HG03045 (cell line): ENCODE measurements at regions not wholly inside any gene's neighbourhood (a gene's known extent, or its start where the extent isn't known, plus 50 kb on each side); places are given as distances from the start of the nearest gene placed in this dataset.

Source experiments
- ATAC-seq: cut with Tn5 transposase; IDR thresholded peaks from one replicate; pipeline ENCODE4 v1.9.1; 2021; ENCODE audit warnings: mild to moderate bottlenecking, moderate library complexity; ENCODE audit not compliant: unreplicated experiment

DNA sequence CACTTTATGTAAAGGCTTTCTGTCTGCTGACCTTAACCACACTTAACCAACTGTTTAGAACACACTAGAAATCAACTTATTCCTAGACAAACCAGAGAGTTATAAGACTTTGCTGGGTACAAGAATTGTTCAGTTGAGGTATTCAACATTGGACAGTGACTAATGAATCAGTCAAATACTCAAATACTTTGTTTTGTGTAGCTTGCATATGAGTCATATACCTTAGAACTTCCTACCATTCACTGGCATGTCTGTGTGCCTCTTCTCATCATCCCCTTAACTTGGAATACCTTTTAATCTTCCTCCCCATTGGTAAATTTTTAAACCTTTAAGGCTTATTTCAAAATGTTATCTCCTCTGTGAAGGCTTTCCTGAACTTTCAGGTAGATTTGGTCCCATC is 708.8 kb upstream of the GRIA3 start:
- no peak for ATAC-seq

DNA sequence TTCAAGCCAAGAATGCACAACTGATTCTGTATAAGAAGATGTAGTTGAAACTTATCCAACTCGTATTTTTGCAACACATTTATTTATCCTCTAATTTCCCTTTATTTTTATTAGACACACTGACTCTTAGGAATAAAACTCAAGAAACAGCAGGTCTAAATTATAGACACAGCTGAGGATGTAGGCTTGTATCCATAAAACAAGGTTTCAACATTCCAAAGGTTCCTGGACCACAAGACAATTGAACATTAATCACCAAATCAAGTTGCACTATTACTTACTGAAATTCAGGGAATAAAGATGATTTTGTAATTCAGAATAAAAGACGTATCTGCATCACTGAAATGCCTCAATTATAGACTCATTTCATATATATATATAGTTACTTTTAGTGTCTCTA is 683.5 kb upstream of the GRIA3 start:
- no peak for ATAC-seq

DNA sequence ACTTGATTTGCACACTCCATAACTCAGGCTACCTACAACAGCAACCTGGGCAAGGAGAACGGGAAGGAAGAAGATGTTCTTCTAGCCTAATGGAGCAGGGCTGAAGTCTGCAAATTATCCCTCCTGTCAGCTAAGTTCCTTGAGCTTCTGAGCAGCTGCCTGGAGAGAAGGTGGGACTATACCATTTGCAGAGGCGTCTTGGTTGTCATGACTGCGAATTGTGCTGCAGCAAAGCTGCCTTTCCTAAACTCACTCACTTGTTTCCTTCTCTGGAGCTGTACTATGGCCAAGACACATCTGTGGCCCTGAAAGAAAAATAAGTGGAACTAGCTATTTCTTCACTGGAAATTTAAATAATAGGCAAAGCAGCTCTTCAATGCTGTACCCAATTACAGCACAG is 682.4 kb upstream of the GRIA3 start:
- no peak for ATAC-seq

DNA sequence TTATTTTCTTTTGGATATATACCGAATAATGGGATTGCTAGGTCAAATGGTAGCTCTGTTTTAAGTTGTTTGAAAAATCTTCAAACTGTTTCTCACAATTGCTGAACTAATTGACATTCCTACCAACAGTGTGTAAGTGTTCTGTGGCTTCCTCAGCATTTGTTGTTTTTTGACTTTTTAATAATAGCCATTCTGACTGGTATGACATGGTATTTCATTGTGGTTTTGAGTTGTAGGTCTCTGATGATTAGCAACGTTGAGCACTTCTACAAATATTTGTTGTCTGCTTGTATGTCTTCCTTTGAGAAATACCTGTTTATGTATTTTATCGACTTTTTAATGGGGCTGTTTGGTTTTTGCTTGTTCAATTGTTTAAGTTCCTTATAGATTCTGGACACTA is 680.1 kb upstream of the GRIA3 start:
- ATAC-seq, result no peak

DNA sequence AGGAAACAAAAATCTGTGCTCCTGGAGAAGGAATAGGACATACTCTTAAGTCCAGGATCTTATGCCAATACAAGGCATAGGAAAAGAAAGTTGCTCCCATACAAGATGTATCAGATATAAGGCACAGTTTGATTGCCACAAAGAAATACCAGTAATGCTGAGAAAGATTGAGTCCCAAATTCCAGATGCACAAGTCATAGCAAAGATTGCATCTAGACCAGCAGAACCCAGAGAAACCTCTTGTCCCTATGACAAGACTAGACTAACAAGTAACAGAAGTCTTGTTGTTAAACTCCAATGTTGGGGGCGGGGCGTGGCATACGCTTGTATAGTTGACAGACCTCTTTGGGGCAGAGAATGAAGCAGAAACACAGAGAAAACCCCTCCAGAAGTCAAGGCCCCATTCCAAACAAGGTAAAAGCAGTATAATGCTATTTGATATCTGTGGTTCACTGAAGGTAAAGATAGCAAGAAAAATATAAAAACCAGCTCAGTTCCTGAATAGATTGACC is 671.5 kb upstream of the GRIA3 start:
- ATAC-seq, result no peak

DNA sequence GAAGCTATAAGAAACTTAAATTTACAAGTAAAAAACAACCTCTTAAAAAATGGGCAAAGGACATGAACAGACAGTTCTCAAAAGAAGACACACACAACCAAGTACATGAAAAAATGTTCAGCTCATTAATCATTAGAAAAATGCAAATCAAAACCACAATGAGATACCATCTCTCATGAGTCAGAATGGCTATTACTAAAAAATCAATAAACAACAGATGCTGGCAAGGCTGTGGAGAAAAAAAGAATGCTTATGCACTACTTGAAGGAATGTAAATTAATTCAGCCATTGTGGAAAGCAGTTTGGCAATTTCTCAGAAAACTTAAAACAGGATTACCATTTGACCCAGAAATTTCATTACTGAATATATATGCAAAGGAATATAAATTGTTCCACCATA is 666.3 kb upstream of the GRIA3 start:
- no peak for ATAC-seq

DNA sequence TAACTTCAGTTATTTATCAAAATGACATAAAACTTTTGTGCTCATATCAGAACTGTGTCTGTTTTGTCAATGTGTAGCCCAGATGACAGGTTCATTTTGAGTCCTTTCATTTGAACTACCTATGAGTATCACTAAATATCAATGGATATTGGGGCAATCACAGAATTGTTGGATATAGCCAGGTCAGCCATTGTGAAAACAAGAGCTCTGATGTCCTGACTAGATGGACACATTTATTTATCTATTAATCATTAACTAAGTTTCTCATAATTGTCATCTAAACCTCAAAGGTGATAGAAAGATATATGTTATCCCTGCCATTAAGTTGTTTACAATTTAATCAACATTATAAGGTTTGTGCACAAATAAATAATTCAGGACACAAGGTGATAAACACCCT is 638.3 kb upstream of the GRIA3 start:
- ATAC-seq, result no peak

DNA sequence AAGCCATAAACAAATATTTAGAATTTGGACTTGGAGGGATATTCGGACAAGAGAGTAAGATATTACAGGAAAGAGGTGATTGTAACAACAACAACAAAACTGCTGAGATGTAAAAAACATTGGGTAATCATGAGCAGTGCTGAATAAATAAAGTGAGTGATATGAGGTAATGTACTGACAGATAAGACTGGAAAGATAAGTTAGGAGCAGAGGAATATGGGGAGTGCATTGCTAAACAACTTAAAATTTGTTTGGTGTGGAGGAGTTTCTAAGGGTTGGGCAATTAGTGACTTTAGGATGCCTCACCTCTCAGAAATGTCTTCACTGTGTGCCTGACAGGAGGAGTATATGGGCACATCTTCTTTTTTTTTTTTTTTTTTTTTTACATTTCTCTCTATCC is 637.8 kb upstream of the GRIA3 start:
- ATAC-seq, result no peak

DNA sequence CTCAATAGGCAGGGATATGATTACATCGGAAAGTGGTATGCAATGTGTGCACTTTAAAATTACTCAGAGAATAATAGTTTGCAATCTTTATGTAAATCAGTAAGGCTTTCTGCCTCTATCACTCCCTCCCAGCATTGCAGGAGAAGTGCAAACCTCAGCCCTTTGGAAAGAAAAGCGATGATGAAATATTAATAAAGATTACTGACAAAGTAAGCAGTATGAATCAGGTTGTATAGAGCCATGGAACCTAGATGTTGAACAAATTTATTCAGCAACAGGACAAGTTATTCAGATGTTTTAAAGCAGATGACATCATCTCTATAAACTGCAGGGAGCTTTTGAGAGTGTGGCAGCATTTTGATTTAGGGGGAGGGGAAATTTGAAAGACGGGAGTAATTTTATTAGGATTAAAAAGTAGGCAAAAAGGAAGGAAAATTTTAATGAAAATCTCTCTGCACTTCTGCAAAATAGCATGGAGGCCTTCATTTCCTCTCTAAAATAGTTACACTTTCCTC is 631.7 kb upstream of the GRIA3 start:
- ATAC-seq, result no peak

DNA sequence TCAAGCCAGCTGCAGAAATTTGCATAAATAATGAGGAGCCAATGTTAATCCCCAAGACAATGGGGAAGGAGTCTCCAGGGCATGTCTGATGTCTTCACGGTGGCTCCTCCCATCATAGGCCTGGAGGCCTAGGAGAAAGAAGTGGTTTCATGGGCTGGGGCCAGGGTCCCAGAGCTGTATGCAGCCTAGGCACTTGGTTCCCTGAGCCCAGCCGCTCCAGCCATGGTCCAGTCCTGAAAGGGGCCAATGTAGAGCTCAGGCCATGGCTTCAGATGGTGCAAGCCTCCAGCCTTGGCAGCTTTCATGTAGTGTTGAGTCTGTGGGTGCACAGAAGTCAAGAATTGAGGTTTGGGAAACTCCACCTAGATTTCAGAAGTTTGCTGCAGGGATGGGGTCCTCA is 628.2 kb upstream of the GRIA3 start:
- ATAC-seq, result no peak

DNA sequence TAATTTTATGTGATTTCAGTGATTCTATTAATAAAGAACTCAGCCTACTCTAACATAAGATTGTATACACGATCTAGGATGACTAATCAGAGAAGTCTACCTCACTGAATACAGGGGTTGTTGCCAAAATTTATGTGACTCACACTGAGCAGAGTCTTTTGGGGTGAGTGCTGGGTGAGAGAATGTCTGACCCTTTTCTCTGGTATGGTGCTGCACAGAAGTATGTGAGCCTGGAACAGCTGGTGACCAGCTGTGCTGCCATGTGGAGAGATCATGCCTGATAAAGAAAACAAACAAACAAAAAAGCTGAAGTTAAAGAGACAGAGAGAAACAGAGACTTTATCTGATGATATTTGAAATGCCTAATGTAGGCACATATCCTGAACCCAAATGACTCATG is 618.1 kb upstream of the GRIA3 start:
- no peak for ATAC-seq

DNA sequence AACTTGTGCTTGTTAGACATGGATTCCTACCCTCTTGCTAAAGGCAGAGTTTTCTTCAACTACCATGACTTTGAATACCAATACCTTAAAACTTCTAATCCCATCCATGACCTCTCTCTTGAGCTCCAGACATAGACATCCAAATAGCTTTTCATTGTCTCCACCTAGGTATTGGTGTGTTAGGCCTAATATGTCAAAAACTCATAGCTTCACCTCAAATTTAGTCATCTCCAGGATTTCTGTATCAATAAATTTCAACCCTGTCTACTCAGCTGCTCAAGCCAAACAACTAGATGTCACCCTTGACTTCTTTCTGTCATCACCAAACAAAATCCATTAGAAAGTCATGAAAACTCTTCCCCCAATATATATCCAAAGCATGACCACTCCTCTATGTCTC is 617.7 kb upstream of the GRIA3 start:
- ATAC-seq, result no peak

DNA sequence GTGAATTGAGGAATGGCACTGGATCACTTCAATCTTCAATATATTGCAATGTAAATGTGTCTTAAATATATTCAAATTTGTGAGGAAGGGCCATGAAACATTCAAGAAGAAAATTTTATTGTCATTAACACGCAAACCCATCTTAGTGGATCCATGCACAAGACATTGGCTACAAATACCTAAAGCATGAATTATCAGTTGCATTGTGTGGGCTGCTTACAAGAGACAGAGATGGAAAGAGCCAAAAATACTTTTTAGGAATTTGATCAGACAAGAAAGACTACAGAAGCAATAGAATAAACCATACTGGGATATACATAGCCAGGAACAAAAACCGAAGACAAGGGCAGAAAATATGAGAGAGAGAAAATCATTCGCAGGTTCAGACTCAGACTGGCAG is 616.2 kb upstream of the GRIA3 start:
- no peak for ATAC-seq

DNA sequence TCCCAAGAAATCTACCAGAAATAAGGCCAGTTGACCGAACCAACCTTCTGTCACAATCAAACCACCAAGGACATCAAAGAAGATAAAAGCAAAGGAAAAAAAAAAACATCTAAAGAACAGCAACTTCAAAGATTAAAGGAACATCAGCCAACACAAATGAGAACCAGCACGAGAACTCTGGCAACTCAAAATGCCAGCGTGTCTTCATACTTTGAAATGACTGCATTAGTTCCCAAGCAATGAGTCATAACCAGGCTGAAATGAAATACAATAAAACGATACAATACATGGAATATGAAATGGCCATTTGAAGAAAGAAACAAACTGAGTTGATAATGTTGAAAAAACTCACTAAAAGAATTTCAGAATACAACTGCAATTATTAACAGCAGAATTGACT is 611.6 kb upstream of the GRIA3 start:
- ATAC-seq, result no peak

DNA sequence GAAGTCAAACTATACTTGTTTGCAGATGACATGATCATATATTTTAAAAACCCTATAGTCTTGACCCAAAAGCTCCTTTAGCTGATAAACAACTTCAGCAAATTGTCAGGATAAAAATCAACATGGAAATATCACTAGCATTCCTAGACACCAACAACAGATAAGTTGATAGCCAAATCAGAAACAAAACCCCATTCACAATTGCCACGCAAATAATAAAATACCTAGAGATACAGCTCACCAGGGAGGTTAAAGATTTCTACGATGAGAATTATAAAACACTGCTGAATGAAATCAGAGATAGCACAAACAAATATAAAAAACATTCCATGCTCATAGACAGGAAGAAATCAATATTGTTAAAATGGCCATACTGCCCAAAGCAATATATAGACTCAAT is 605.0 kb upstream of the GRIA3 start:
- ATAC-seq, result no peak

DNA sequence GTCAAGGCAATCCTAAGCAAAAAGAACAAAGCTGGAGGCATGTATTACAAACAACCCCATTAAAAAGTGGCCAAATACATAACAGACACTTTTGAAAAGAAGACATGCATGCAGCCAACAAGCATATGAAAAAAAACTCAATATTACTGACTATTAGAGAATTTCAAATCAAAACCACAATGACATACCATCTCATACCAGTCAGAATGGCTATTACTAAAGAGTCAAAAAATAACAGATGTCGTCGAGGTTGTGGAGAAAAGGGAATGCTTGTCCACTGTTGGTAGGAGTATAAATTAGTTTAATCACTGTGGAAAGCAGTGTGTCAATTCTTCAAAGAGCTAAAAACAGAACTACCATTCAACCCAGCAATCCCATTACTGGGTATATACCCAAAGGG is 604.6 kb upstream of the GRIA3 start:
- ATAC-seq, result no peak

DNA sequence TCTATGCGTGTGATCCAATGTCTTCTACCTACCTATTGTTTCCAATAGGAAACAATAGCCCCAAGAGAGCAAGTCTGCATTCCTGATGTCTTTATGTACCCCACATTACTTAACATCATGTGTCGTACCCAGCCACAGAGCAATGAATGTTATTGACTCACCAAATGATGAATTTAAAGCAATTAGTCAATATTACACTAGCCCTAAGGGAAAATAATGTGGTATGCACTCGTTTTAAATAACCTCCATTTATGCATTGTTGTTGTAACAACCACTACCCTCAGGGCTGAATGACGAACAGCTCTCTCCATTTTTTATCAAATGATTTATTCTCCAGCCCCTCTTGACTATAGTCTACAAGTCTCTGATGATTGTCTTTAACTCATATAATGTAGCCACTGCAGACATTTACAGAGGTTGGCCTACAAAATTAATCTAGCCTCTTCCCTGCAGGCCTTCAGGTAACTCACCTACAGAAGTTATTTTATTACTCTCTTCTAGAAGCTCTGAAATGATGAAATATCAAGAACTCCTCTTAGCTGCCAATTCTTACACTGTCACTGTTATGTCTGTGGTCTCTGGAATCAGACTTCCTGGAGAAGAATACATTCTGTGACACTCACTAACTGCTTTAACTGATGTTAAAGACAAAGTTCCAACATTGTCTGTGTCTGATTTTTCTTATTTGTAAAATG is 601.7 kb upstream of the GRIA3 start:
- no peak for ATAC-seq

DNA sequence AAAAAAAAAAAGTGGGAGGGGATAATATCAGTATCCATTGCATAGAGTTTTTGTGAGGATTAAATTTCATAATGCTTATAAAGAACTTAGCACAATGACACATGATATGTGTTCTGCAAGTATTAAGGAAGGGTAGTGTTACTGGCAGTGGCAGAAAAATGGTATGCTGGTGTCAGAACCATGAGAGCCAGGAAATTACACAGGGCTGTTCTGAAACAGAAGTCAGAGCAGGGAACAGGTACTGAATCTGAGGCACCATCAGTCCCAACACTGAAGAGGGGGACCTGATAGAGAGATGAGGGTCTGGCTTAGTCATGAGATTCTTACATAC is 601.1 kb upstream of the GRIA3 start:
- ATAC-seq, result no peak

DNA sequence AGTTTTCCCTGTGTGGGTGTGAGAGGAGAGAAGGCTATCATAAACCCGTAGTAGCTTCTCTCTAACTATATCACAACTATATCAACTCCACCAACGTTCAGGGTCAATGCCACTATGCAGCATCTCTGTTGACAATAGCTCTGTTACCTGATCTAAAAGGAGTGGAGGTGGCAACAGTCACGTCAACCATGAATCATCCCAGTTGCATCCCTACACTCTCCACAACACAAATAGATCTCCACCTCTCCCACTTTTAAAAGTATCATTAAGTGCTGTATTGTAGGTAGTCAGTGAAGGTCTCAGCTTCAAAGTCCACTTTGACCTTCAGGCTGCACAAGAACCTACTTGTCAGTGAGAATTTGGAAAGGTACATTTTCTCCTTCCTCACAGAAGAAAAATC is 600.5 kb upstream of the GRIA3 start:
- ATAC-seq, result no peak

DNA sequence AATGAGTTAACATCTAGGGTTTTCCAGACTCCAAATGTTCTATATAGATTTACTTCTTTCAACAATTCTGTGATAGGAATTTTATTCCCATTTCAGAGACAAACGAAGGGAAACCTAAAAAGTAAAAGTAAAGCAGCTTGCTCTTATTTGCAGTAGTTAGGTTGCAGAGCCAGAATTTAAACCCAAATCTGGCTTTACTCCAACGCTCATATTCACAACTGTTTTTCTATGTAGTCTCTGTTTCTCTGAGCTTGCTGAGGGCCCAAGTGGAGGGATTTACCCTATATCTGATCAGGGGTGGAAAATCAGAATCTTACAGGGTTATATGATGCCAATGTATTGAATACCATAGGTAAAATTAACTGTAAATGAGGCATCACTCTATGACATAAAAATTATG is 599.1 kb upstream of the GRIA3 start:
- no peak for ATAC-seq

DNA sequence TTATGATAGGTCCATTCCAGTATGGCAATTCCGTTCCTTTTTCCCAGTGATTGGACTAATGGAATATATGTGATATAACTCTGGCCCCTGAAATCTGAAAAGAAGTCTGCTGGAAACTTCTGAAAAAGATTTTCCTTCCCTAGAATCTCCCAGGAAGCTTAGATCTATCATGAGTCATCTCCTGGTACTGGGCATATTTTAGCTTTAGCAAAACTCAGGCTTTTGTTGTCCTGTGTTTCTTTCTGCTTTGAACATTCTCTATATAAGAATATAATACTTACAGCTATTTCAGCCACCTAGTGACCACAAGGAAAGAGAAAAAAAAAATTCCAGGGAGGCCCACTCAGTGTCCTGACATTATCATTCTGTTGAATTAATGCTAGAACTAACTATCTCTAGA is 597.2 kb upstream of the GRIA3 start:
- no peak for ATAC-seq

DNA sequence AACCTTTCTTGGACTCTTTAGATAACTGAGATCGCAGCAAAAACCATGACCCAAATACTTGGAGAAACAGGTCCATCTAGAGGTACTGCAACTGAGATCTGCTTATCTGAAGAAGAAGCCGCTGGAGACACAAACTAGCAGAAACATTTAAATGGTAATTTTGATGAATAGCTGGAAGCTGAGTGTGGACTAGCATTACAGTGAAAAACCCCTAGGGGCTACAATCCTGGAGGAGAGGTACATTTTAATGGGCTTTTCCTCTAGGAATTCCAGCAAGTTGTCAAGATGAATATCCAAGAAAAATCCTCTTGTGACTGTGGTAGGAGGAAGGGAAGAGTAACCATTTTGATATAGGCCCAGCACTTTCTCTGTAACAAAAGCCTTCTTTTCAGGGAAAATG is 592.5 kb upstream of the GRIA3 start:
- ATAC-seq, result no peak

DNA sequence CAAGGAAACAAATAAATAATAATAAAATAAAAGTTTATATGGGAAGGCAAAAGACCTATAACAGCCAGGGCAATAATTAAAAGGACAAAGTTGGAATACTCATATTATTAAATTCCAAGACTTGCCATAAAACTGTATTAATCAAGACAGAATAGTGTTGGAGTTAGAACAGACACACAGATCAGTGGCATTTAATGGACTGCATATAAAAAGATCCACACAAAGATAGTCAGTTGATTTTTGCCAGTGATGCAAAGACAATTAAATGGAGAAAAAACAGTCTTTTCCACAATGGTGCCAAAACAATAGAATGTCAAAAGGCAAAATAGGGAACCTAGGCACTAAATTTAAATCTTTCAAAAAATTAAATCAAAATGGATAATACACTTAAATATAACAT is 587.1 kb upstream of the GRIA3 start:
- no peak for ATAC-seq
